ENCODE measurements at regions not wholly inside any gene's neighbourhood (a gene's known extent, or its start where the extent isn't known, plus 50 kb on each side); places are given as distances from the start of the nearest gene placed in this dataset.

- no peak for DNase-seq
Observed at GRCh38 chr22:47259049-47259448, 496.6 kb downstream of the TBC1D22A start.

- no peak for DNase-seq
Observed at GRCh38 chr22:47257976-47258375, 495.5 kb downstream of the TBC1D22A start.

DNA sequence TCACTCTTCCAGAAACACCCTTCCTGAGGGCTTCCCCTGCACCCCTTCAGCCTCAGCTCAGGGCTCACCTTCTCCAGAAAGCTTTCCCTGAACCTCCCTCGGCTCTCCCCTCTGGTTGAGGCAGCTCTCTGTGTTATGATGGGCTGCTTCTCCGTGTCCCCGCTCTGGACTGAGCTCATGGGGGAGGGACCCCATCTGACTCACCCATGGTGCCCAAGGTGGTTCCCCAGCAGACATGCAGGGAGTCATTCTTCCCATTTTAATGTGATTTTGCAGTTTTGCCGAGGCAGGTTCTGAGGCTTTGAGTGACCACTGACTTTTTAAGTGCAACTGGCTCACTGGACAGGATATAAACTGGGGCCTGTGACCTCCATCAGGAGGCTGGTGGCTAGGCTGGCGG lies 495.1 kb downstream of the TBC1D22A start:
- DNase-seq = no peak

- no peak for DNase-seq
Observed at GRCh38 chr22:47251911-47252310, 489.5 kb downstream of the TBC1D22A start.

- DNase-seq = no peak
Observed at GRCh38 chr22:47250995-47251765, 488.7 kb downstream of the TBC1D22A start.

DNA sequence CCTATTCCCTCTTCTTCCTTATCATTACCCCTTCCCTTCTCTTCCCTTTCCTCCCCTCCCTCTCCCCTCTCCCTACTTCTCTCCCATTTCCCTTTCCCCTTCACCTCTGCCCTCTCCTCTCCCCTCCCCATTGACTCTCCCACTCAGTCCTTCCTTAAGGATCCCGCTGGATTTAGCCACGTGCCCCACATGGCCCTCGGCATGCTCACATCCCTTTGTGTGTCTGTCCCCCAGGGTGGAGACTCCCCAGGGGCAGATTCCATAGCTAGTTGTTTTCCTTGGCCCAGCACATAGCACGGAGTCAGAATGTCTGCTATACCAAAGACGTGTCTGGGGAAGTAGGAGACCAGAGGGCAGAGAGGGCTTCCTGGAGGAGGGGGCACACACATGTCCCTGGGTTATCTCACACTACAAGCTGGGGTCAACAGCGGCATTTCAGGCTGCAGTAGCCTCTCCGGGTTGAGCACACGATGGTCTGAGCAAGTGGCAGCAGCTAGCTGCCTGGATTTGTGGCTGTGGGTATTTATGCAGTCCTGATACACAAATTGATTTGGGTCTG lies 487.0 kb downstream of the TBC1D22A start:
- DNase-seq = no peak

- DNase-seq = no peak
Observed at GRCh38 chr22:47248925-47249324, 486.5 kb downstream of the TBC1D22A start.

GRCh38 chr22:47247579-47248240 lies 485.3 kb downstream of the TBC1D22A start:
- DNase-seq = no peak

DNA sequence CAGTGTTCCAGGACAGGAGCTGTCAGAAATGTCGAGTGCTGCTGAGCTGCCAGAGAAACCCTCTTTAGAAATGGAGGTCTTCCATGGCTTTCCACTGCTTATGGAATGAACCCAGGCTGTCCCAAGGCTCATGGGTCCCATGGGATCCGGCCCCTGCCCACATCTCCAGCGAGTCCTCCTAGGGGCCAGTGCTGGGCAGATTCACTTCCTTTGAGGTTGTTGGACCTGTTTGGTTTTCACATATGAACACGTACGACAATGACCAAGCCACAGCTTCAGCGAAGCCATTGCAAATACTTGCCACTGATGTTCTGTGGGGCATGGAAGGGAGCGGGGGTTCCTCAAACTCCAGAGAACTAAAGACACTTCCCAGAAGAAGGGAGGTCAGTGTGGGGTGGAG lies 483.3 kb downstream of the TBC1D22A start:
- no peak for DNase-seq

DNA sequence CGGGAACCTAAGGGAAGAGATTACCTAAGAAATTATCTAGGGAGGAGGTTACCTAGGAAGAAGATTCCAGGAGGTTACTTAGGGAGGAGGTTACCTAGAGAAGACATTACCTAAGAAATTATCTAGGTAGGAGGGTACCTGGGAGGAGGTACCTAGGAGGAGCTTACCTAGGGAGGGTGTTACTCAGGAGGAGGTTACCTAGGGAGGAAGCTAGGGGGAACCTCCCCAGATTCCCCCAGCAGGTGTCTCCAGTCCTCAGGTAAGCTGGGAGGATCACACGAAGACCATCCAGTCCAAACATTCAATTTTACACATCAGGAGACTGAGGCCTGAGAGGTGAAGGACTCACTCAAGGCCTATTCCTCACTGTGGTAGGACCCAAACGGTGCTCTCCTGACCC lies 482.8 kb downstream of the TBC1D22A start:
- no peak for DNase-seq

- DNase-seq = no peak
Observed at GRCh38 chr22:47240116-47240515, 477.7 kb downstream of the TBC1D22A start.

- DNase-seq = no peak
Observed at GRCh38 chr22:47239474-47239860, 477.0 kb downstream of the TBC1D22A start.

DNA sequence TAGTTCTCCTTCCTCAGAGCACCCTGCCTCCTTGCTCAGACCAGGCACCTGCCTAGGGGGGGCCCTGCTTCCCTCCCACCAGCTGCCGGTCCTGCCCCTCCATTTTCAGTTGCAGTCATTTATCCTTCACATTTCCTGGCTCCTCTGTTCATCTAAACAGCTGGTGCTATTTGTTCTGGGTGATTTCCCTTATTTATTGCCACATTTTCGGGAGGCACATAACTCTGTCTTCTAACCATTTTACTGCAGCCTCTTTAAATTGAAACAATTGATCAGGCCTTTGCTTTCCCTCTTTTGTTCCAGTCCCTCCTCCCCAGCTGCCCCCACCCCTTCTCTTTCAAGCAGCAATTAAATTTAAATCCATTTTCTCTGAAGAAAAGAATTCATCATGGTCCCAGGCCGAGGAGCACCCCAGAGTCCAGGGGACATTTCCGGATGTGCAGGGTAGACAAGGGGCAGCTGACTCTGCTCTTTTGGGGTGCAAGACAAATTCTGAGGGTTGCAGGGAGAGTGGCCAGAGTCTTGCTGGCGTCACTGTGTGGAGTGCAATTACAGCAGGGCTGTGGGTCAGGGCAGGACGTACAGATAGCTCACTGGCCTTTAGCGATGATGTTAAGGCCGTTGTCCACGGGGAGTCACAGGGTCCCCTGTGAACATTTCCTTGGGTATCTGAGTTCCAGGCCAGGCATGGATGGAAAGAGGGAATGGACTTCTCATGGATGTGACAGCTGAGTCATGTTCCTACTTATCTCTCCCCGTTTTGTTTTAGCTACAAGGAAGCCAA lies 476.4 kb downstream of the TBC1D22A start:
- DNase-seq = no peak

- no peak for DNase-seq
Observed at GRCh38 chr22:47237890-47238480, 475.5 kb downstream of the TBC1D22A start.

- no peak for DNase-seq
Observed at GRCh38 chr22:47236718-47237117, 474.3 kb downstream of the TBC1D22A start.

DNA sequence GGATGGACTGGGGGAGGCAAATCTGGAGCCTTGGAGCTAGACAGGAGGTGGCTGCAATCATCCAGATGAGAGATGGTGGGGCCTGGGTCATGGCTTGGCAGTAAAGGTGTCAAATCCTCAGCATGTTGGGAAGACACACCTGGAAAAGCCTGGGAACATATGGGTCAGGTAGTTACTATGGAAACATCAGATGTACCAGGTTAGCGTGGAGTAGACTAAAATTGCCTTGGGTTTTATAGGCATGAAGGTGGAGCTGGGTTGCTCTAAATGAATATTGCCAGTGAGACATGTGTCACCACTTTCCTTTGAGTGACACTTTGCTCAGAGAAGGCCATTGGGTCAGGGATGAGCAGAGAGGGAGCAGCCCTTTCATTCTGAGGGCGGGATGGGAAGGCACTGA lies 473.7 kb downstream of the TBC1D22A start:
- DNase-seq = no peak

- no peak for DNase-seq
Observed at GRCh38 chr22:47233316-47234243, 471.1 kb downstream of the TBC1D22A start.

GRCh38 chr22:47232753-47233152 lies 470.3 kb downstream of the TBC1D22A start:
- DNase-seq = no peak

- DNase-seq = no peak
Observed at GRCh38 chr22:47232197-47232596, 469.7 kb downstream of the TBC1D22A start.

- no peak for DNase-seq
Observed at GRCh38 chr22:47231759-47232158, 469.3 kb downstream of the TBC1D22A start.

- DNase-seq = no peak
Observed at GRCh38 chr22:47230741-47231140, 468.3 kb downstream of the TBC1D22A start.

- DNase-seq = no peak
Observed at GRCh38 chr22:47230251-47230650, 467.8 kb downstream of the TBC1D22A start.
